ENCODE measurements at regions not wholly inside any gene's neighbourhood (a gene's known extent, or its start where the extent isn't known, plus 50 kb on each side); places are given as distances from the start of the nearest gene placed in this dataset.

- TF ChIP-seq CTCF (IDR thresholded peaks at IDR 0.05) (no peak), POLR2A (IDR thresholded peaks at IDR 0.05) (no peak), EP300 (IDR thresholded peaks at IDR 0.05) (no peak)
- DNase-seq (ENCODE audit: low spot score in 2 of 2), result no peak
- H3K4me3 ChIP-seq, result no peak overlapping the region
- H3K27ac ChIP-seq, result no peak overlapping the region
- H3K4me1 ChIP-seq, result no peaks in the 10 kb centered on the region
- H3K27me3 ChIP-seq, result no peaks in the 10 kb centered on the region
- no peaks in the 10 kb centered on the region for H3K9me3 ChIP-seq
- no peaks in the 10 kb centered on the region for H3K36me3 ChIP-seq
Observed at GRCh38 chrX:14295426-14295825, 233.9 kb upstream of the GLRA2 start.

- no peaks in the 10 kb centered on the region for H3K9me3 ChIP-seq
- H3K4me1 ChIP-seq, result no peaks in the 10 kb centered on the region
- DNase-seq (ENCODE audit: low spot score in 2 of 2), result no peak
- no peaks in the 10 kb centered on the region for H3K36me3 ChIP-seq
- no peaks in the 10 kb centered on the region for H3K27me3 ChIP-seq
- TF ChIP-seq POLR2A (IDR thresholded peaks at IDR 0.05) (no peak), EP300 (IDR thresholded peaks at IDR 0.05) (no peak), CTCF (IDR thresholded peaks at IDR 0.05) (no peak)
- H3K4me3 ChIP-seq, result no peak overlapping the region
- 43 to 45% methylated on average over 9 to 10 of the region's 10 CpGs for WGBS, 2 donors
- no peak overlapping the region for H3K27ac ChIP-seq
Observed at GRCh38 chrX:14291666-14292500, 237.5 kb upstream of the GLRA2 start.

GRCh38 chrX:14290335-14290734 is 239.0 kb upstream of the GLRA2 start:
- no peaks in the 10 kb centered on the region for H3K36me3 ChIP-seq
- no peak for DNase-seq (ENCODE audit: low spot score in 2 of 2)
- no peak overlapping the region for H3K27ac ChIP-seq
- H3K4me3 ChIP-seq, result no peak overlapping the region
- no peaks in the 10 kb centered on the region for H3K27me3 ChIP-seq
- H3K4me1 ChIP-seq, result no peaks in the 10 kb centered on the region
- WGBS, 2 donors, result 78 to 80% methylated on average over 2 of the region's 2 CpGs
- H3K9me3 ChIP-seq, result no peaks in the 10 kb centered on the region
- TF ChIP-seq EP300 (IDR thresholded peaks at IDR 0.05), result no peak
- TF ChIP-seq POLR2A (IDR thresholded peaks at IDR 0.05), result no peak
- TF ChIP-seq CTCF (IDR thresholded peaks at IDR 0.05), result no peak

GRCh38 chrX:14274691-14275090 is 245.0 kb upstream of the GEMIN8 start:
- WGBS, 2 donors, result 45 to 55% methylated on average over 1 of the region's 1 CpG
- Histone ChIP-seq H3K4me3 (no peak overlapping the region), H3K27ac (no peak overlapping the region), H3K36me3 (no peaks in the 10 kb centered on the region), H3K27me3 (no peaks in the 10 kb centered on the region), H3K4me1 (no peaks in the 10 kb centered on the region), H3K9me3 (no peaks in the 10 kb centered on the region)
- TF ChIP-seq POLR2A (IDR thresholded peaks at IDR 0.05) (no peak), CTCF (IDR thresholded peaks at IDR 0.05) (no peak), EP300 (IDR thresholded peaks at IDR 0.05) (no peak)
- DNase-seq (ENCODE audit: low spot score in 2 of 2), result no peak

GRCh38 chrX:14267216-14267615 is 237.5 kb upstream of the GEMIN8 start:
- no peak for DNase-seq (ENCODE audit: low spot score in 2 of 2)
- no peaks in the 10 kb centered on the region for H3K9me3 ChIP-seq
- no peaks in the 10 kb centered on the region for H3K4me1 ChIP-seq
- H3K36me3 ChIP-seq, result no peaks in the 10 kb centered on the region
- no peak overlapping the region for H3K27ac ChIP-seq
- no peaks in the 10 kb centered on the region for H3K27me3 ChIP-seq
- no peak overlapping the region for H3K4me3 ChIP-seq
- TF ChIP-seq EP300 (IDR thresholded peaks at IDR 0.05) (no peak), POLR2A (IDR thresholded peaks at IDR 0.05) (no peak), CTCF (IDR thresholded peaks at IDR 0.05) (no peak)
